Brain microvascular endothelial cell (primary cell): ENCODE measurements at regions not wholly inside any gene's neighbourhood (a gene's known extent, or its start where the extent isn't known, plus 50 kb on each side); places are given as distances from the start of the nearest gene placed in this dataset.

Source experiments
- DNase-seq: peaks from one replicate; pipeline ENCODE4 v3.0.0-alpha.2; 2020
- H3K27ac ChIP-seq: fragments of 250-450 bp; sonication (Bioruptor Pico); 2 replicates; pipeline ENCODE4 v1.5.1; 2020; ENCODE audit warnings: mild to moderate bottlenecking, moderate library complexity
- H3K27me3 ChIP-seq: fragments of 250-450 bp; sonication (Bioruptor Pico); replicated peaks from 2 replicates; pipeline ENCODE4 v1.5.1; 2020; ENCODE audit warnings: mild to moderate bottlenecking
- H3K36me3 ChIP-seq: fragments of 250-450 bp; sonication (Bioruptor Pico); replicated peaks from 2 replicates; pipeline ENCODE4 v1.5.1; 2020; ENCODE audit warnings: mild to moderate bottlenecking
- H3K4me3 ChIP-seq: 2 replicates; pipeline ENCODE4 v1.5.1; 2011; ENCODE audit warnings: low read depth, mild to moderate bottlenecking, control low read depth, low read length, moderate library complexity
- CTCF ChIP-seq: IDR thresholded peaks from 2 replicates; pipeline ENCODE4 v1.5.1; 2011; ENCODE audit warnings: low read depth, mild to moderate bottlenecking, moderate library complexity, low read length, control low read depth, inconsistent platforms; ENCODE audit errors: missing control alignments
- in situ Hi-C: cut with HindIII; loops from 2 replicates; pipeline ENCODE4 v1.10.0; 2017; ENCODE audit warnings: low sequenced_read_pairs, low pct_ligation_motif_present

GRCh38 chr1:184860535-184860934 is 105.9 kb upstream of the EDEM3 start:
- no peak for TF ChIP-seq CTCF
- in situ Hi-C loops: no loop called here
- no peak for DNase-seq
- Histone ChIP-seq H3K27ac (no peak overlapping the region), H3K36me3 (no peaks in the 10 kb centered on the region), H3K4me3 (no peak overlapping the region), H3K27me3 (no peaks in the 10 kb centered on the region)

DNA sequence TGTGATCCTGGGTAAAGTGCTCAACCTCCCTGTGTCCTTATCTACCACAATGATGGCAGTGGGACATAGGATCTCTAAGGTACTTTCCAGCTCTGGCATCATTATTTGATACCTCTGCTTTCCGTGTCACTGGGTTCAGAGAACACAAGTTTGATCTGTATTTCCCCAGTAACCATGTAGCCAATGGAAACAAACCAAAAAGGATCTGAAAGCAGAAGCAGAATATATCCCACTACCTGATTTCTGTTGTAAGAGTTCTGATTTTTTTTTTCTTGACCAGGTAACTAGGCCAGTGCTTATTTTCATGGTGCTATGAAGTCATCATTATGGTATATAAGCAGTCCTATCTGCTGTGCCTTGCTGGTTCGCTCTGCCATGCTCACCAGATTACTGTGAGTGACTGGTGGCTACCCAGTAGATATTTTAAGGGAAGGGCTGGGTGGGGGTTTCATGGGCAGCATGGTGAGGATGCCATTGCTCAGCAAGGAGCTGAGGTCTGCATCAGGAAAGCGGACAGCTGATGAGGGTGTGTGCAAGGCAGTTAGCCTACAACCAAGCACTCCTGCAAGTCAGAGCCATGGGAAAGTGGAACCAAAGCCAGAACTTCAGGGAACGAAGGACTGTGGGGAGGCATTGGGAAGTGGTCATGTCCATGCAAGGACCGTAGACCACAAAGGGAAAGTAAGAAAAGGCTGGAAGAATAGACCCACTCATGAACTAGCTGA is 104.9 kb upstream of the EDEM3 start:
- Histone ChIP-seq H3K27ac (no peak overlapping the region), H3K27me3 (no peaks in the 10 kb centered on the region), H3K36me3 (no peaks in the 10 kb centered on the region), H3K4me3 (no peak overlapping the region)
- no peak for TF ChIP-seq CTCF
- DNase-seq: no peak
- in situ Hi-C loops: no loop called here

DNA sequence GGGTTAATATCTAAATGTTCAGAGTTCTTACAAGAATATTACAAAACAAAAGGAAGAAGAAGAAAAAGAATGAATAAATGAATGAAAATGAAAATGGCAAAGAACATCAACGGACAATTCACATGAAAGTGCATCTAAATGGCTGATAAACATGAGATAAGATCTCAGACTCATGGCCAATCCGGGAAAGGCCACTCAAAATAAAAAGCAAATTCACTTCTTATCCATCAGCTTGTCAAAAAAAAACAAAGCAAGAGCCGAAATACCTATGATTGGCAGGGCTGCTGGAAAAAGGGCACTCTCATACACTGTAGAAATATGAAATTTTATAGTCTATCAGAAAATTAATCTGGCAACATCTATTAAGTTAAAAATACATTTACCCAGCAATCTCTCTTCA is 103.6 kb upstream of the EDEM3 start:
- DNase-seq: no peak

DNA sequence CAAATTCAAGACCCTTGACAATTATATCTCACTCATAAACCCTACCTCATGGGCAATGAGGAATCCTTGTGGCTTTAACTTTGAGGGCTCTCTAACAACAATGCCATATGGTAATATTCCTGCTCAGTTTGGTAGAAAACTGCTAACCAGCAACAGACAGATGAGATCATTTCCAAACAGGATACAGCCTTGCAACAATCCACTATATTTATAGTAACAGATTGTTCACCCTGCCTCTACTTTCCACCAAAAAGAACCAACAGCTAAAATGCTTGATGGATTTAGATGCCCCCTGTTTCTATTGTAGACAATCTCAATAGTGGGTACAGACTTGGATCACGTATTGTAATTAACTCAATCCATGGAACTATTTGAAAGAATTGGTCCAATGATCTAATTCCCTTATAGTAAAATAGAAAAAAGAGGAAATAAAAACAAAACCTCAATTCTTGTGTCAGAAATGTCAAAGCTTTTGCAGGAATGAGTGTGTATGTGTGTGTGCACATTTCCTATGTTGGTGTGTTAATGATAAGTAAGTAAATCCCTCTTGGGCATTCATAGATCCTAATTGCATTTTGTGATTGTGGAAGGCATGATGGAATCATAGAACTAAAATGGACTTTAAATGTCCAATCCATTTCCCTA is 100.0 kb upstream of the EDEM3 start:
- no peaks in the 10 kb centered on the region for H3K27me3 ChIP-seq
- DNase-seq: peak; percentile 43
- no peak overlapping the region for H3K4me3 ChIP-seq
- no peak for TF ChIP-seq CTCF
- in situ Hi-C loops: no loop called here
- no peaks in the 10 kb centered on the region for H3K36me3 ChIP-seq
- no peak overlapping the region for H3K27ac ChIP-seq

More for the DNA sequence above, 103.6 kb upstream of the EDEM3 start:
- H3K4me3 ChIP-seq: no peak overlapping the region
- no peak for TF ChIP-seq CTCF
- H3K27ac ChIP-seq: no peak overlapping the region
- H3K36me3 ChIP-seq: no peaks in the 10 kb centered on the region
- in situ Hi-C loops: no loop called here
- H3K27me3 ChIP-seq: no peaks in the 10 kb centered on the region

DNA sequence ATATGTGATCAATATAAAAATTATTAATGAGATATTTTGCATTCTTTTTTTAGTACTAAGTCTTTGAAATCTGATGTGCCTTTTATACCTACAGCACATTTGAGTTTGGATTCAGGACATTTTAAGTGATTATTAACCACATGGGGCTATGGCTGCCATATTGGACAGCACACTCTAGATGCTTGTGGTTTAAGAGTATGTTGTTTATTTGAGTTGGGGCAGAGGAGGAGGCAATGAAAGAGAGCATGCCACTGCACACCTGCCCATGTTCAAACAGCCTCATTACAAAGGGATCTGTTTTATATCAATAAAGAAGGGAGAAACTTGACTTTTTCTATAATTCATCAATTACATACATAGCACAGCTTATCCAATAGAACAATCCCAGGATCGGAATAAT is 99.4 kb upstream of the EDEM3 start:
- Histone ChIP-seq H3K27me3 (no peaks in the 10 kb centered on the region), H3K36me3 (no peaks in the 10 kb centered on the region), H3K4me3 (no peak overlapping the region), H3K27ac (no peak overlapping the region)
- in situ Hi-C loops: no loop called here
- no peak for TF ChIP-seq CTCF
- DNase-seq: no peak
